ENCODE measurements at regions not wholly inside any gene's neighbourhood (a gene's known extent, or its start where the extent isn't known, plus 50 kb on each side); places are given as distances from the start of the nearest gene placed in this dataset.
"Not testable (repeated sequence)": the region's sequence is repeated elsewhere in the genome, so short reads cannot be mapped to it uniquely, and the experiment has no call there.

DNA sequence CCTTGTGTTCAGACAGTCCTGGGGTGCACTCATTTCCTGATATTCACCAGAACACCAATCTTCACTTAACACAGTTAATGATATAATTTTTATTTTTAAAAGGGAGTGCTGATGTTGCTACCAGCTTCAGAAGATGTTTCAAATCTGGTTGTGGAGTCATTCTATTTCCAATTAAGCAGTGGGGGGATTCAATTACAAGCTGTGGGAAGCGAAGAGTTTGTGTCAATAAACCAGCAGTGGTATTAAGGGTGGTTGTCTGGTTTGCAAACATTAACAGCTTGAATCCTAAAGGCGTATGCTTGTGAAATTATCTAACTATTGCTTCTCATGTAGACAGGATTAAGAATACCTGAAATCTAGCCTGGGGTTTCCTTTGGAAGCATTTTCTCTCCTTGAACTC, 1637.5 kb upstream of the GOT2 start:
- DNase-seq (ENCODE audit: low read depth): no peak
- H3K4me3 ChIP-seq (ENCODE audit: control insufficient read depth, low read depth, low read length): no peak overlapping the region
- TF ChIP-seq, protein P1, sequence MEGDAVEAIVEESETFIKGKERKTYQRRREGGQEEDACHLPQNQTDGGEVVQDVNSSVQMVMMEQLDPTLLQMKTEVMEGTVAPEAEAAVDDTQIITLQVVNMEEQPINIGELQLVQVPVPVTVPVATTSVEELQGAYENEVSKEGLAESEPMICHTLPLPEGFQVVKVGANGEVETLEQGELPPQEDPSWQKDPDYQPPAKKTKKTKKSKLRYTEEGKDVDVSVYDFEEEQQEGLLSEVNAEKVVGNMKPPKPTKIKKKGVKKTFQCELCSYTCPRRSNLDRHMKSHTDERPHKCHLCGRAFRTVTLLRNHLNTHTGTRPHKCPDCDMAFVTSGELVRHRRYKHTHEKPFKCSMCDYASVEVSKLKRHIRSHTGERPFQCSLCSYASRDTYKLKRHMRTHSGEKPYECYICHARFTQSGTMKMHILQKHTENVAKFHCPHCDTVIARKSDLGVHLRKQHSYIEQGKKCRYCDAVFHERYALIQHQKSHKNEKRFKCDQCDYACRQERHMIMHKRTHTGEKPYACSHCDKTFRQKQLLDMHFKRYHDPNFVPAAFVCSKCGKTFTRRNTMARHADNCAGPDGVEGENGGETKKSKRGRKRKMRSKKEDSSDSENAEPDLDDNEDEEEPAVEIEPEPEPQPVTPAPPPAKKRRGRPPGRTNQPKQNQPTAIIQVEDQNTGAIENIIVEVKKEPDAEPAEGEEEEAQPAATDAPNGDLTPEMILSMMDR (conservative IDR thresholded peaks at IDR 0.05; ENCODE audit: control insufficient read depth, insufficient read depth, low read depth, low read length): no peak

DNA sequence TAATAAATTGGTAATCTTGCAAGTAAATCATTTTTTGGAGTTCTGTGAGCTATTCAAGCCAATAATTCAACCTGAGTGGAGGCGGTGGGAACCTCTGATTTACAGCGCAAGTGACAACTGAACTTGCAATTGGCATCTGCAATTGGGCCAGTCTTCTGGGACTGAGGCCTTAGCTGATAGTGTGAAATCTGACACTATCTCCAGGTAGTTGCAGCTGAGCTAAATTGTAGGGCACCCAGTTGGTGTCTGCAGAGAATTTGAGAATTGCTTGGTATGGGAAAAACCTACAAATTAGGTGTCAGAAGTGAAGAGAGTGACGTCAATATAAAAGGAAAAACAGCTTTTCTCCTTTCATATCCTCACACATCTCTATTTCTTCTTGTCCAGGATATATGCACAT, 1633.6 kb upstream of the GOT2 start:
- DNase-seq (ENCODE audit: low read depth): no peak
- H3K4me3 ChIP-seq (ENCODE audit: control insufficient read depth, low read depth, low read length): no peak overlapping the region
- TF ChIP-seq, protein P1 (conservative IDR thresholded peaks at IDR 0.05; ENCODE audit: control insufficient read depth, insufficient read depth, low read depth, low read length): no peak

DNA sequence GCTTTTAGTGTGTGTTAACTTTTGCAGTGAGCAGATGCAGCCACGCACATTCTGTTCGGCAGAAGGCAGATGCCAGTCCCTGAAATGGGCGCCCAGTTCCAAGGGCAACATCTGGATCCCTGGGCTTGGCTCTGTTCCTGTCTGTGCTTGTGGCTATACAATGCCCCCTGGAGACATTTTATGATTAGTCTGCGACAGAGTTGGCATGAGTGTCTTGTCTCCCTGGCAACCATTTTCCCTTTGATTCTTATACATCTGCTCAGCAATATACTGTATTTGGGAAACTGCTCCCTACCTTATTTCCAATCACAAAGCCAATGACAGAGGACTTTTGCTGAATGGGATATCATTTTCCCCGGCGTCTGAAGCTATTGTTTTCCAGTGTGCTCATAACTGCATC, 1629.5 kb upstream of the GOT2 start:
- TF ChIP-seq, protein P1 (conservative IDR thresholded peaks at IDR 0.05; ENCODE audit: control insufficient read depth, insufficient read depth, low read depth, low read length): no peak
- H3K4me3 ChIP-seq (ENCODE audit: control insufficient read depth, low read depth, low read length): no peak overlapping the region
- no peak for DNase-seq (ENCODE audit: low read depth)

DNA sequence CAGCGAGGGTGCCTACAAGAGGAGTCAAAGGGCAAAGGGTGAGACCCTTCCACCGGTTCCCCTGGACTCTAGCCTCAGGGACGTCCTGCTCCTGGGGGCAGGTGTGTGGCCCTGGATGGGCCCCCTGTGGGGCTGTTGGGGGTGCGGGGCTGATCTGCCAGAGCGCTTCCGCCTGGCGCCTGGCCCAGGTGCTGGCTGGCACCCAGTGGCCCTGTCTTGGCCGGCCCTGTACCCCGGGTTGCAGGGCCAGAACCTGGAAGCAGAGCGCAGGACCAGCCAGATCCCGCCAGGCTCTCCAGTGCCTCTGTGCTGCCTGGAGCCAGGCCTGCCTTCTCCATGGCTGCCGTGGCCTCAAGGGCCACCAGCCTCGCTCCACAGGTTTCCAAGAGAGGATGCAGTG, 1625.8 kb upstream of the GOT2 start:
- not testable (repeated sequence) for H3K4me3 ChIP-seq (ENCODE audit: control insufficient read depth, low read depth, low read length); DNase-seq (ENCODE audit: low read depth)

DNA sequence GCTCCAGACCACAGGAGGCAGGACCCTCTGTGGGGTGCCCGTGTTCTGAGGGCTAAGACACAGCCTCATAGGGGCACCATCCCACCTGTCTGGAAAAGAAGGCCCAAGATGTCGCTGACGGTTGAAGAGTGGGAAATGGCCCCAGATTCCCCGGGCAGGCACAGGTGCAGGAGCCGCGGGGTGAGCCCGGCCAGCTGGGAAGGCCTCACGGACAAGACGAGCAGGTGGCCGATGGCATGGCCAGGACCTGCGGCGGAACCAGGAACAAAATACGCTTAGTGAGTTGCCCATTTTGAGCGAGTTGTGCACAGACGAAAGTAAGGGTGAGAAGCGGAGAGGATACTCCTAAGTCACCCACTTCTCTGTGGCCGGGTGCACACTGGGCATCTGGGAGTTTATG, 1625.3 kb upstream of the GOT2 start:
- DNase-seq (ENCODE audit: low read depth); H3K4me3 ChIP-seq (ENCODE audit: control insufficient read depth, low read depth, low read length): not testable (repeated sequence)

DNA sequence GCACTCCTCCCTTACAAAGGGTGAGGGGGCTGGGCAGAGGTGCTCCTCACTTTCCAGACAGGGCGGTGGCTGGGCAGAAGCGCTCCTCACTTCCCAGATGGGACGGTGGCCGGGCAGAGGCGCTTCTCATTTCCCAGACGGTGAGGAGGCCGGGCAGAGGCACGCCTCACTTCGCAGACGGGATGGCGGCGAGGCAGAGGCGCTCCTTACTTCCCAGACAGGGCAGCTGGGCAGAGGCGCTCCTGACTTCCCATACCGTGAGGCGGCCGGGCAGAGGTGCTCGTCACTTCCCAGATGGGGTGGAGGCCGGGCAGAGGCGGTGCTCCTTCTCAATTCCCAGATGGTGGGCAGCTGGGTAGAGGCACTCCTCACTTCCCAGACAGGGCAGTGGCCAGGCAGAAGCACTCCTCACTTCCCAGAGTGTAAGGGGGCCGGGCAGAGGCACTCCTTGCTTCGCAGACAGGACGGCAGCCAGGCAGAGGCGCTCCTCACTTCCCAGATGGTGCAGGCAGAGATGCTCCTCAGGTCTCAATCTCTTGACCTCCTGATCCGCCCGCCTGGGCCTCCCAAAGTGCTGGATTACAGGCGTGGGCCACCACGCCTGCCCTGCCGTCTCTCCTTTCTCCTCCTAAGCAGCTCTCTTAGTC, 1623.9 kb upstream of the GOT2 start:
- not testable (repeated sequence) for DNase-seq (ENCODE audit: low read depth); H3K4me3 ChIP-seq (ENCODE audit: control insufficient read depth, low read depth, low read length)

DNA sequence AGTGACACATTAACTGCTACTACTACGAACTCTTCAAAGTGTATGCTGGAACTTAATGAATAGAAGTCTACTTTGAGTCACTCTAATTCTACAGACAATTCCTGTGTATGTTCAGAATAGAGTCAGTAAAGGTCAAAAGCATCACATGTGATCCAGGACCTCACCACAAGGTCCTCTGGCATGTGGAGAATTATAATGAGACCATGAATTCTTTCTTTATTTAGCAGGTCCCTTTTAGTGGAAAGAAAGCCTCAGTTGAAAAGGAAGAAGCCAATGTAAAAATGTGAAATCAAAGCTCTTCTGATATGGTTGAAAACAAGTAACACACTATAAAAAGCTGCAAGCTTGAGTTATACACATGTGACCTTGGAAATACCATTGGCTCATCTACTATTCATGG, 1612.1 kb upstream of the GOT2 start:
- TF ChIP-seq, protein P1 (conservative IDR thresholded peaks at IDR 0.05; ENCODE audit: control insufficient read depth, insufficient read depth, low read depth, low read length): no peak
- H3K4me3 ChIP-seq (ENCODE audit: control insufficient read depth, low read depth, low read length): no peak overlapping the region
- no peak for DNase-seq (ENCODE audit: low read depth)

DNA sequence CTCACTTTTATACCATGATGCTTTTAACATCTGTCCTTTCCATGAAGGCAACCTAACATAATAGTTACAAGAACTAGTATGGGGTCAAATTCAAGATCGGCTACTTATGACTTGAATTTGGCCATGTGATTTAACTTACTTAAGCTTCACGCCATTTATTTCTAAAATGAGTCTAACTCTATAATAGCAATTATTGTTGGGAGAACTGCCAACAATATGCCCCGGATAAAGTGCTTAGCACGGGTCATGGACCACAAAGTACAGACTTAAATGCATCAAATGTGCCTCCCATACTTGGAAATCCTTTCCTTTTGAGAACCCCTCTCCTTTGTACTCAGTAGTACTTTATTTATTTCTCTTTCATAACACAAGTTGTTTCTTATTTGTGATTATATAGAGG, 1603.6 kb upstream of the GOT2 start:
- TF ChIP-seq, protein P1 (conservative IDR thresholded peaks at IDR 0.05; ENCODE audit: control insufficient read depth, insufficient read depth, low read depth, low read length): no peak
- no peak for DNase-seq (ENCODE audit: low read depth)
- no peak overlapping the region for H3K4me3 ChIP-seq (ENCODE audit: control insufficient read depth, low read depth, low read length)
